ENCODE measurements at regions not wholly inside any gene's neighbourhood (a gene's known extent, or its start where the extent isn't known, plus 50 kb on each side); places are given as distances from the start of the nearest gene placed in this dataset.

GRCh38 chr10:20369863-20370736, 527.0 kb downstream of the NEBL start:
- Histone ChIP-seq H3K4me1 (ENCODE audit: control insufficient read depth in 5 of 5, insufficient read depth in 5 of 5, low read length in 5 of 5) (no peaks in the 10 kb centered on the region), H3K36me3 (ENCODE audit: control insufficient read depth in 5 of 5, insufficient read depth in 5 of 5, low read length in 5 of 5) (no peaks in the 10 kb centered on the region), H3K4me3 (ENCODE audit: low read depth in 1 of 5, low read length in 5 of 5) (no peak overlapping the region), H3K9ac (ENCODE audit: low read length in 5 of 5) (no peak overlapping the region), H3K9me3 (ENCODE audit: control insufficient read depth in 5 of 5, low read length in 5 of 5) (no peaks in the 10 kb centered on the region), H3K27me3 (ENCODE audit: control insufficient read depth in 5 of 5, insufficient read depth in 4 of 5, low read length in 5 of 5) (no peaks in the 10 kb centered on the region), H3K27ac (ENCODE audit: low read depth, low read length) (no peak overlapping the region)

GRCh38 chr10:20363684-20364083, 533.4 kb downstream of the NEBL start:
- H3K27me3 ChIP-seq (ENCODE audit: control insufficient read depth in 5 of 5, insufficient read depth in 4 of 5, low read length in 5 of 5): no peaks in the 10 kb centered on the region
- no peak overlapping the region for H3K9ac ChIP-seq (ENCODE audit: low read length in 5 of 5)
- no peak overlapping the region for H3K4me3 ChIP-seq (ENCODE audit: low read depth in 1 of 5, low read length in 5 of 5)
- no peaks in the 10 kb centered on the region for H3K36me3 ChIP-seq (ENCODE audit: control insufficient read depth in 5 of 5, insufficient read depth in 5 of 5, low read length in 5 of 5)
- no peak overlapping the region for H3K27ac ChIP-seq (ENCODE audit: low read depth, low read length)
- H3K9me3 ChIP-seq (ENCODE audit: control insufficient read depth in 5 of 5, low read length in 5 of 5): no peaks in the 10 kb centered on the region
- no peaks in the 10 kb centered on the region for H3K4me1 ChIP-seq (ENCODE audit: control insufficient read depth in 5 of 5, insufficient read depth in 5 of 5, low read length in 5 of 5)

GRCh38 chr10:20355915-20356314, 539.7 kb downstream of the PLXDC2 start:
- Histone ChIP-seq H3K27me3 (ENCODE audit: control insufficient read depth in 5 of 5, insufficient read depth in 4 of 5, low read length in 5 of 5) (no peaks in the 10 kb centered on the region), H3K4me3 (ENCODE audit: low read depth in 1 of 5, low read length in 5 of 5) (no peak overlapping the region), H3K9ac (ENCODE audit: low read length in 5 of 5) (no peak overlapping the region), H3K27ac (ENCODE audit: low read depth, low read length) (no peak overlapping the region), H3K9me3 (ENCODE audit: control insufficient read depth in 5 of 5, low read length in 5 of 5) (peaks cover 0 to 4% (median 0%) of the 10 kb centered on the region in 5 donors), H3K4me1 (ENCODE audit: control insufficient read depth in 5 of 5, insufficient read depth in 5 of 5, low read length in 5 of 5) (no peaks in the 10 kb centered on the region), H3K36me3 (ENCODE audit: control insufficient read depth in 5 of 5, insufficient read depth in 5 of 5, low read length in 5 of 5) (no peaks in the 10 kb centered on the region)

GRCh38 chr10:20355011-20355410, 538.8 kb downstream of the PLXDC2 start:
- H3K4me3 ChIP-seq (ENCODE audit: low read depth in 1 of 5, low read length in 5 of 5): no peak overlapping the region
- no peak overlapping the region for H3K9ac ChIP-seq (ENCODE audit: low read length in 5 of 5)
- H3K4me1 ChIP-seq (ENCODE audit: control insufficient read depth in 5 of 5, insufficient read depth in 5 of 5, low read length in 5 of 5): no peaks in the 10 kb centered on the region
- no peaks in the 10 kb centered on the region for H3K27me3 ChIP-seq (ENCODE audit: control insufficient read depth in 5 of 5, insufficient read depth in 4 of 5, low read length in 5 of 5)
- H3K36me3 ChIP-seq (ENCODE audit: control insufficient read depth in 5 of 5, insufficient read depth in 5 of 5, low read length in 5 of 5): no peaks in the 10 kb centered on the region
- H3K9me3 ChIP-seq (ENCODE audit: control insufficient read depth in 5 of 5, low read length in 5 of 5): peaks cover 0 to 4% (median 0%) of the 10 kb centered on the region in 5 donors
- H3K27ac ChIP-seq (ENCODE audit: low read depth, low read length): no peak overlapping the region

- H3K4me1 ChIP-seq (ENCODE audit: control insufficient read depth in 5 of 5, insufficient read depth in 5 of 5, low read length in 5 of 5): no peaks in the 10 kb centered on the region
- no peaks in the 10 kb centered on the region for H3K27me3 ChIP-seq (ENCODE audit: control insufficient read depth in 5 of 5, insufficient read depth in 4 of 5, low read length in 5 of 5)
- H3K9ac ChIP-seq (ENCODE audit: low read length in 5 of 5): no peak overlapping the region
- no peak overlapping the region for H3K27ac ChIP-seq (ENCODE audit: low read depth, low read length)
- H3K36me3 ChIP-seq (ENCODE audit: control insufficient read depth in 5 of 5, insufficient read depth in 5 of 5, low read length in 5 of 5): no peaks in the 10 kb centered on the region
- no peak overlapping the region for H3K4me3 ChIP-seq (ENCODE audit: low read depth in 1 of 5, low read length in 5 of 5)
- H3K9me3 ChIP-seq (ENCODE audit: control insufficient read depth in 5 of 5, low read length in 5 of 5): peaks cover 0 to 4% (median 0%) of the 10 kb centered on the region in 5 donors
Observed at GRCh38 chr10:20354166-20354565, 537.9 kb downstream of the PLXDC2 start.

GRCh38 chr10:20350509-20350908, 534.3 kb downstream of the PLXDC2 start:
- no peaks in the 10 kb centered on the region for H3K36me3 ChIP-seq (ENCODE audit: control insufficient read depth in 5 of 5, insufficient read depth in 5 of 5, low read length in 5 of 5)
- no peaks in the 10 kb centered on the region for H3K4me1 ChIP-seq (ENCODE audit: control insufficient read depth in 5 of 5, insufficient read depth in 5 of 5, low read length in 5 of 5)
- H3K9me3 ChIP-seq (ENCODE audit: control insufficient read depth in 5 of 5, low read length in 5 of 5): peaks cover 0 to 4% (median 0%) of the 10 kb centered on the region in 5 donors
- H3K4me3 ChIP-seq (ENCODE audit: low read depth in 1 of 5, low read length in 5 of 5): no peak overlapping the region
- H3K27ac ChIP-seq (ENCODE audit: low read depth, low read length): no peak overlapping the region
- no peak overlapping the region for H3K9ac ChIP-seq (ENCODE audit: low read length in 5 of 5)
- no peaks in the 10 kb centered on the region for H3K27me3 ChIP-seq (ENCODE audit: control insufficient read depth in 5 of 5, insufficient read depth in 4 of 5, low read length in 5 of 5)

- H3K27me3 ChIP-seq (ENCODE audit: control insufficient read depth in 5 of 5, insufficient read depth in 4 of 5, low read length in 5 of 5): no peaks in the 10 kb centered on the region
- no peak overlapping the region for H3K27ac ChIP-seq (ENCODE audit: low read depth, low read length)
- H3K4me1 ChIP-seq (ENCODE audit: control insufficient read depth in 5 of 5, insufficient read depth in 5 of 5, low read length in 5 of 5): no peaks in the 10 kb centered on the region
- H3K9me3 ChIP-seq (ENCODE audit: control insufficient read depth in 5 of 5, low read length in 5 of 5): no peaks in the 10 kb centered on the region
- no peak overlapping the region for H3K9ac ChIP-seq (ENCODE audit: low read length in 5 of 5)
- no peaks in the 10 kb centered on the region for H3K36me3 ChIP-seq (ENCODE audit: control insufficient read depth in 5 of 5, insufficient read depth in 5 of 5, low read length in 5 of 5)
- no peak overlapping the region for H3K4me3 ChIP-seq (ENCODE audit: low read depth in 1 of 5, low read length in 5 of 5)
Observed at GRCh38 chr10:20343036-20343435, 526.8 kb downstream of the PLXDC2 start.
